Neural cell (in vitro differentiated cells): ENCODE measurements at regions not wholly inside any gene's neighbourhood (a gene's known extent, or its start where the extent isn't known, plus 50 kb on each side); places are given as distances from the start of the nearest gene placed in this dataset.

ENCODE experiments used
- H2AFZ ChIP-seq: fragments of 200-600, 300-800 bp; sonication (generic), shearing (Covaris generic); 2 replicates; pipeline ENCODE4 v1.6.0; 2014; ENCODE audit warnings: low read depth, mild to moderate bottlenecking, antibody characterized with exemption, low read length, moderate library complexity
- H3F3A ChIP-seq: fragments of 200-600 bp; shearing (Covaris generic); 2 replicates; pipeline ENCODE4 v1.6.1; 2016; ENCODE audit warnings: mild to moderate bottlenecking, moderate library complexity, mixed read lengths, antibody characterized with exemption, low read length; ENCODE audit not compliant: insufficient read depth, poor library complexity, severe bottlenecking
- H3K27ac ChIP-seq: fragments of 200-600, 300-800 bp; sonication (generic), shearing (Covaris generic); 2 replicates; pipeline ENCODE4 v1.5.1; 2014; ENCODE audit warnings: mild to moderate bottlenecking, low read length, moderate library complexity
- H3K27me3 ChIP-seq: fragments of 300-800, 200-600 bp; sonication (generic), shearing (Covaris generic); 2 replicates; pipeline ENCODE4 v1.6.0; 2014; ENCODE audit warnings: mild to moderate bottlenecking, low read depth, low read length, moderate library complexity; ENCODE audit not compliant: insufficient read depth
- H3K36me3 ChIP-seq: fragments of 300-800, 200-600 bp; sonication (generic), shearing (Covaris generic); 2 replicates; pipeline ENCODE4 v1.5.1; 2014; ENCODE audit warnings: mild to moderate bottlenecking, antibody characterized with exemption, low read length, moderate library complexity; ENCODE audit not compliant: insufficient read depth
- H3K4me2 ChIP-seq: fragments of 300-800, 200-600 bp; sonication (generic), shearing (Covaris generic); 2 replicates; pipeline ENCODE4 v1.6.0; 2014; ENCODE audit warnings: mild to moderate bottlenecking, low read length
- H3K4me3 ChIP-seq: fragments of 300-800, 200-600 bp; sonication (generic), shearing (Covaris generic); 2 replicates; pipeline ENCODE4 v1.5.1; 2014; ENCODE audit warnings: mild to moderate bottlenecking, low read length, moderate library complexity
- H3K79me2 ChIP-seq: fragments of 200-600 bp; shearing (Covaris generic); replicated peaks from 2 replicates; pipeline ENCODE4 v1.6.0; 2014; ENCODE audit warnings: mild to moderate bottlenecking, low read length, moderate library complexity; ENCODE audit not compliant: insufficient read depth
- H3K9ac ChIP-seq: fragments of 300-800, 200-600 bp; sonication (generic), shearing (Covaris generic); 2 replicates; pipeline ENCODE4 v1.6.1; 2016; ENCODE audit warnings: mild to moderate bottlenecking, low read length, mixed read lengths
- H3K9me2 ChIP-seq: fragments of 200-600 bp; shearing (Covaris generic); 2 replicates; pipeline ENCODE4 v1.6.1; 2016; ENCODE audit warnings: mild to moderate bottlenecking, low read length, mixed read lengths; ENCODE audit not compliant: insufficient read depth
- H3K9me3 ChIP-seq: fragments of 200-600, 300-800 bp; sonication (generic), shearing (Covaris generic); 2 replicates; pipeline ENCODE4 v1.6.1; 2016; ENCODE audit warnings: mild to moderate bottlenecking, mixed run types, low read length, moderate library complexity, mixed read lengths
- H4K20me1 ChIP-seq: fragments of 200-600 bp; shearing (Covaris generic); 2 replicates; pipeline ENCODE4 v1.6.1; 2016; ENCODE audit warnings: mild to moderate bottlenecking, mixed run types; ENCODE audit not compliant: insufficient read depth
- EP300 ChIP-seq: fragments of 450-650 bp; conservative IDR thresholded peaks from 2 replicates; pipeline ENCODE4 v1.6.1; 2014; ENCODE audit warnings: antibody characterized with exemption, mild to moderate bottlenecking, moderate library complexity; ENCODE audit not compliant: poor library complexity, severe bottlenecking
- EZH2 ChIP-seq: fragments of 200-600, 300-800 bp; shearing (Covaris generic), sonication (generic); IDR thresholded peaks from 2 replicates; pipeline ENCODE4 v1.6.1; 2014; ENCODE audit warnings: antibody characterized with exemption, low read length, borderline replicate concordance, mild to moderate bottlenecking; ENCODE audit not compliant: insufficient read depth, poor library complexity, severe bottlenecking
- MXI1 ChIP-seq: fragments of 450-650 bp; conservative IDR thresholded peaks from 2 replicates; pipeline ENCODE4 v1.6.1; 2014; ENCODE audit warnings: antibody characterized with exemption, mild to moderate bottlenecking; ENCODE audit not compliant: poor library complexity, severe bottlenecking
- POLR2AphosphoS5 ChIP-seq: IDR thresholded peaks from 2 replicates; pipeline ENCODE4 v1.6.1; 2012
- RAD21 ChIP-seq: fragments of 450-650 bp; conservative IDR thresholded peaks from 2 replicates; pipeline ENCODE4 v1.6.1; 2014; ENCODE audit warnings: antibody characterized with exemption, mild to moderate bottlenecking, moderate library complexity
- SMC3 ChIP-seq: fragments of 450-650 bp; conservative IDR thresholded peaks from 2 replicates; pipeline ENCODE4 v1.6.1; 2014; ENCODE audit warnings: antibody characterized with exemption, mild to moderate bottlenecking, moderate library complexity; ENCODE audit not compliant: poor library complexity
- TAF1 ChIP-seq: IDR thresholded peaks from 2 replicates; pipeline ENCODE4 v1.6.1; 2012; ENCODE audit warnings: low read depth
- TF ChIP-seq, protein P1 (sequence below): fragments of 450-650 bp; IDR thresholded peaks from 2 replicates; pipeline ENCODE4 v1.5.1; 2014; ENCODE audit warnings: antibody characterized with exemption, mild to moderate bottlenecking, moderate library complexity; ENCODE audit not compliant: poor library complexity, severe bottlenecking
- TF ChIP-seq, protein P2 (sequence below): IDR thresholded peaks from 2 replicates; pipeline ENCODE4 v1.6.1; 2012; ENCODE audit warnings: borderline replicate concordance

DNA sequence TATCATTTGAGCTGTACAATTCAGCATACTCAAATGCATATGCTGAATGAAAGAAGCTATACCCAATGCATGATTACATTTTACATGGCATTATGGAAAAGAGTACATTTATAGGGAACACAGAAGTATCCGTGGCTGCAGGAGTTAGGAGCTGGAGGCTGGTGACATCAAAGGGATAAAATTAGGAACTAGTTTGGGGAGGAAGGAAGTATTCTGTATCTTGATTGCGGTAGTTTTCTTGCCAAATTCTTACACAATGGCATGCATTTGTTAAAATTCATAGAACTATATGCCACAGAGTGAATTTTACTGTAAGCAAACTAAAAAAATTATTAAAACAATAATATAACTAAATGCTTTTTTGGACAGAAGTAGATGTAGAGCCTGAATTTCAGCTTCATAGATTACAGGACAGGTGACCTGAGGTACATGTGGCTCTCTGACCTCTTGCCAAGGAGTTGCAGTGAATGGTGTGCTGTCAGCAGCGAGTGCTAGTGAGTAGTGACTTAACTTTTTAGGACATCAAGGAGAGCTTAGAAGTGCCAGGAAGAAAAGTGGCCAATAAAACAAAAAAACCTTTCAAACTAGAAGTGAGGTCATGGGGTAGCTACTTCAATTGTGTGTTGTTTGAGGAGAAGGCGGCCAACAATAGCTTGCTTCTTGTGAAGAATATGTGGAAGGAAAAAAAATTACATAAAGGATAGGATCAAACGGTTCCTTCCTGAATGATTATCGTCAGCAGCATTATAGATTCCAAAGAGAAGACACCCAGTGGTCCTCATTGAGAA lies 514.9 kb upstream of the CLINT1 start:
- Histone ChIP-seq H3K9me2 (no peaks in the 10 kb centered on the region), H3K4me3 (no peak overlapping the region)
- TF ChIP-seq, protein P1, sequence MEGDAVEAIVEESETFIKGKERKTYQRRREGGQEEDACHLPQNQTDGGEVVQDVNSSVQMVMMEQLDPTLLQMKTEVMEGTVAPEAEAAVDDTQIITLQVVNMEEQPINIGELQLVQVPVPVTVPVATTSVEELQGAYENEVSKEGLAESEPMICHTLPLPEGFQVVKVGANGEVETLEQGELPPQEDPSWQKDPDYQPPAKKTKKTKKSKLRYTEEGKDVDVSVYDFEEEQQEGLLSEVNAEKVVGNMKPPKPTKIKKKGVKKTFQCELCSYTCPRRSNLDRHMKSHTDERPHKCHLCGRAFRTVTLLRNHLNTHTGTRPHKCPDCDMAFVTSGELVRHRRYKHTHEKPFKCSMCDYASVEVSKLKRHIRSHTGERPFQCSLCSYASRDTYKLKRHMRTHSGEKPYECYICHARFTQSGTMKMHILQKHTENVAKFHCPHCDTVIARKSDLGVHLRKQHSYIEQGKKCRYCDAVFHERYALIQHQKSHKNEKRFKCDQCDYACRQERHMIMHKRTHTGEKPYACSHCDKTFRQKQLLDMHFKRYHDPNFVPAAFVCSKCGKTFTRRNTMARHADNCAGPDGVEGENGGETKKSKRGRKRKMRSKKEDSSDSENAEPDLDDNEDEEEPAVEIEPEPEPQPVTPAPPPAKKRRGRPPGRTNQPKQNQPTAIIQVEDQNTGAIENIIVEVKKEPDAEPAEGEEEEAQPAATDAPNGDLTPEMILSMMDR: no peak

DNA sequence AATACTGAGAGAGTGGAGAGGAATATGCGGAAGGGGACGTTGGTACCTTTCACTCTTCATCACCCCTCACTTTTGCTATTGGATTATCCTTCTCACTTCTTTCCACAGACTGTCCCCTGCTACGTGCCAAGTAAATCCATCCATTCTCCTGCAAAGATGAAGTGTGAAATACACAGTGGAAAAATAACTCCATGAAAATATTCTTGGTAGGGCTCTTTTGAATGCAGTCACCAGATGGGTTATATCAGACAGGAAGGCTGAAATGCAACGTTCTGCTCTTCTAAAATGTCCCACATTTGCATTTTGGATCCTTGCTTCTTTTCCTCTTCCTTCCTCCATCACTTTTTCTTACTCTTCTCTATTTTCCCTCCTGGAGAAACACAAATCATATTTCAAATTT lies 510.3 kb upstream of the CLINT1 start:
- Histone ChIP-seq H3K27ac (no peak overlapping the region), H3K36me3 (no peaks in the 10 kb centered on the region), H3K4me2 (no peak overlapping the region), H3F3A (no peaks in the 10 kb centered on the region), H3K9ac (no peak overlapping the region), H3K79me2 (no peaks in the 10 kb centered on the region), H4K20me1 (no peaks in the 10 kb centered on the region), H3K9me2 (no peaks in the 10 kb centered on the region), H3K4me3 (no peak overlapping the region), H2AFZ (no peak overlapping the region), H3K9me3 (no peaks in the 10 kb centered on the region), H3K27me3 (no peaks in the 10 kb centered on the region)
- TF ChIP-seq EP300: no peak
- TF ChIP-seq POLR2AphosphoS5: no peak
- TF ChIP-seq, protein P2, sequence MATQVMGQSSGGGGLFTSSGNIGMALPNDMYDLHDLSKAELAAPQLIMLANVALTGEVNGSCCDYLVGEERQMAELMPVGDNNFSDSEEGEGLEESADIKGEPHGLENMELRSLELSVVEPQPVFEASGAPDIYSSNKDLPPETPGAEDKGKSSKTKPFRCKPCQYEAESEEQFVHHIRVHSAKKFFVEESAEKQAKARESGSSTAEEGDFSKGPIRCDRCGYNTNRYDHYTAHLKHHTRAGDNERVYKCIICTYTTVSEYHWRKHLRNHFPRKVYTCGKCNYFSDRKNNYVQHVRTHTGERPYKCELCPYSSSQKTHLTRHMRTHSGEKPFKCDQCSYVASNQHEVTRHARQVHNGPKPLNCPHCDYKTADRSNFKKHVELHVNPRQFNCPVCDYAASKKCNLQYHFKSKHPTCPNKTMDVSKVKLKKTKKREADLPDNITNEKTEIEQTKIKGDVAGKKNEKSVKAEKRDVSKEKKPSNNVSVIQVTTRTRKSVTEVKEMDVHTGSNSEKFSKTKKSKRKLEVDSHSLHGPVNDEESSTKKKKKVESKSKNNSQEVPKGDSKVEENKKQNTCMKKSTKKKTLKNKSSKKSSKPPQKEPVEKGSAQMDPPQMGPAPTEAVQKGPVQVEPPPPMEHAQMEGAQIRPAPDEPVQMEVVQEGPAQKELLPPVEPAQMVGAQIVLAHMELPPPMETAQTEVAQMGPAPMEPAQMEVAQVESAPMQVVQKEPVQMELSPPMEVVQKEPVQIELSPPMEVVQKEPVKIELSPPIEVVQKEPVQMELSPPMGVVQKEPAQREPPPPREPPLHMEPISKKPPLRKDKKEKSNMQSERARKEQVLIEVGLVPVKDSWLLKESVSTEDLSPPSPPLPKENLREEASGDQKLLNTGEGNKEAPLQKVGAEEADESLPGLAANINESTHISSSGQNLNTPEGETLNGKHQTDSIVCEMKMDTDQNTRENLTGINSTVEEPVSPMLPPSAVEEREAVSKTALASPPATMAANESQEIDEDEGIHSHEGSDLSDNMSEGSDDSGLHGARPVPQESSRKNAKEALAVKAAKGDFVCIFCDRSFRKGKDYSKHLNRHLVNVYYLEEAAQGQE: no peak
- no peak for TF ChIP-seq RAD21
- TF ChIP-seq, protein P1: no peak
- TF ChIP-seq EZH2: no peak
- TF ChIP-seq SMC3: no peak
- no peak for TF ChIP-seq TAF1
- TF ChIP-seq MXI1: no peak

More for the DNA sequence above, 514.9 kb upstream of the CLINT1 start:
- no peaks in the 10 kb centered on the region for H3K79me2 ChIP-seq
- H4K20me1 ChIP-seq: no peaks in the 10 kb centered on the region
- no peak overlapping the region for H3K27ac ChIP-seq
- H3K27me3 ChIP-seq: no peaks in the 10 kb centered on the region
- no peak overlapping the region for H2AFZ ChIP-seq
- H3K9ac ChIP-seq: no peak overlapping the region
- no peaks in the 10 kb centered on the region for H3F3A ChIP-seq
- H3K4me2 ChIP-seq: no peak overlapping the region
- H3K36me3 ChIP-seq: no peaks in the 10 kb centered on the region
- no peaks in the 10 kb centered on the region for H3K9me3 ChIP-seq
